ENCODE measurements at regions not wholly inside any gene's neighbourhood (a gene's known extent, or its start where the extent isn't known, plus 50 kb on each side); places are given as distances from the start of the nearest gene placed in this dataset.
A peak's percentile ranks its signal among the peaks of the same experiment; 100 is the strongest.

DNA sequence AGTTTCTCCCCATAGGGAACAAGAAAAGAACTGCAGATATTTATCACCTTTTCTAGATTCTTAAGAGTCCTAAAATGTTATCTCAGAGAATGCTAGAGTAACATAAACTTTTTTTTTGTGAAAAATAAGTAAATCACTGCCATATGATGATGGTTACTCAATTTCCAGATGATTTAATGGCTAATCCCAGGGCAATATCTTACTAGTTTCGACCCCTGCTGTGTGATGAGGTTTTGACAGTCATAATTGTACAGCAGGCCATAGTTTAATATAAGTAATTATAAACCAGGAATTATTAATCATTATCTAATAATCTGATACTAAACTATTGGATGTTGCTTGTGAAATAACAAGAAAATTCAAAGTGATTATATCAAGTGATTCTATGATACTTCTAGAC lies 210.6 kb downstream of the HLX start:
- TF ChIP-seq, protein P1, sequence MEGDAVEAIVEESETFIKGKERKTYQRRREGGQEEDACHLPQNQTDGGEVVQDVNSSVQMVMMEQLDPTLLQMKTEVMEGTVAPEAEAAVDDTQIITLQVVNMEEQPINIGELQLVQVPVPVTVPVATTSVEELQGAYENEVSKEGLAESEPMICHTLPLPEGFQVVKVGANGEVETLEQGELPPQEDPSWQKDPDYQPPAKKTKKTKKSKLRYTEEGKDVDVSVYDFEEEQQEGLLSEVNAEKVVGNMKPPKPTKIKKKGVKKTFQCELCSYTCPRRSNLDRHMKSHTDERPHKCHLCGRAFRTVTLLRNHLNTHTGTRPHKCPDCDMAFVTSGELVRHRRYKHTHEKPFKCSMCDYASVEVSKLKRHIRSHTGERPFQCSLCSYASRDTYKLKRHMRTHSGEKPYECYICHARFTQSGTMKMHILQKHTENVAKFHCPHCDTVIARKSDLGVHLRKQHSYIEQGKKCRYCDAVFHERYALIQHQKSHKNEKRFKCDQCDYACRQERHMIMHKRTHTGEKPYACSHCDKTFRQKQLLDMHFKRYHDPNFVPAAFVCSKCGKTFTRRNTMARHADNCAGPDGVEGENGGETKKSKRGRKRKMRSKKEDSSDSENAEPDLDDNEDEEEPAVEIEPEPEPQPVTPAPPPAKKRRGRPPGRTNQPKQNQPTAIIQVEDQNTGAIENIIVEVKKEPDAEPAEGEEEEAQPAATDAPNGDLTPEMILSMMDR (IDR thresholded peaks at IDR 0.05; ENCODE audit: low read depth, low read length), result no peak
- POLR2A ChIA-PET, result interaction anchor here (1.0 kb wide), 1 partner anchor 8 kb away, joined by 4 read pairs; no protein-coding TSS in a partner anchor
- peaks cover 3% of the 10 kb centered on the region; the same call in 1 of the 2 replicates for H3K9me3 ChIP-seq (ENCODE audit: control insufficient read depth, insufficient read depth, low read length)
- H3K4me3 ChIP-seq (ENCODE audit: low read depth, low read length), result no peak overlapping the region
- CTCF ChIA-PET, result no interaction called here
- no peak overlapping the region for H3K27ac ChIP-seq (ENCODE audit: low read depth, low read length)
- H3K27me3 ChIP-seq (ENCODE audit: control insufficient read depth, insufficient read depth, low read length), result no peaks in the 10 kb centered on the region
- no peak for DNase-seq (ENCODE audit: low read depth, low spot score)

DNA sequence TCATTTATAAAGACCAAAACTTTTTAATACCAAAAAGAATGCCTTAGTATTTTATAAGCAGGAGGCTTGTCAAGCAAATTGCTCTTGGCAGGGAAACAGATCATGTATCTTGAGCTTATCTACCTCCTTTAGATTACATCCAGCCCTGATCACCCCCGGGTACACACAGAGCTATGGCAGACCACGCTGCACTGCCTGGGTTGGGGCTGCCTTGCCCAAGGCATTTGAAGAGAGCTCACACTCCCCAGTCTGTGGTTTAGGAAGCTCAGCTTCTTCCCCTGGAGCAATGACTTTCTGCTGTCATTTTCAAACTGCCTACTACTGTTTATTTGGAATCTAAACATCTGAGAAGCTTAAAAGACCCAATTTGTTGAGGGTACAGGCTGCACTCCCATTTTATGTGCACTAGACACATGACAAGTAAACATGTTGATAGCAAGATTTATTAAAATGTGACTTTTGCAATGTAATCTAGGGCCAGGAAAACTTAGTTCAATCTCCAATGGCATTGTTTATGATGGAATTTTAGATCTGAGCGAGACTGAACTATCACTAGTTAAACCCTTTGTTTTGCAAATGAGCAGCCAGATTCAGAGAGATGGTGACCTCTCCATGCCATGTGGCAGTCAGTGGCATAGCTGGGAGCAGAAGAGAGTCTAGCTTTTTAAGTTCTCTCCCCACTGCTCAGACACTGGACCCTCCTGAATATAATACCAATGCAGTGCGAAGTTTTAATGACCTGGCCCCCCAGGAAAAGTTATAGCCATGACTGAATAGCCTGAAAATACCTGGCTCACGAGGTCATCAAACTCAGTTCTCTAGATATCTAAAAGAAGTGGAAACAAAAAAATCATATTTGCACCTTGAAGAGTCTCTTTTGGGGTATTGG lies 214.9 kb downstream of the HLX start:
- DNase-seq (ENCODE audit: low read depth, low spot score), result no peak
- TF ChIP-seq, protein P1 (IDR thresholded peaks at IDR 0.05; ENCODE audit: low read depth, low read length), result no peak
- ChIA-PET POLR2A (no interaction called here), CTCF (interaction anchor here (1.1 to 1.3 kb wide), 2 partner anchors 21 to 219 kb away, joined by 3 read pairs; no protein-coding TSS in a partner anchor)
- Histone ChIP-seq H3K9me3 (ENCODE audit: control insufficient read depth, insufficient read depth, low read length) (peaks cover 7% of the 10 kb centered on the region), H3K27ac (ENCODE audit: low read depth, low read length) (no peak overlapping the region), H3K27me3 (ENCODE audit: control insufficient read depth, insufficient read depth, low read length) (no peaks in the 10 kb centered on the region), H3K4me3 (ENCODE audit: low read depth, low read length) (no peak overlapping the region)

DNA sequence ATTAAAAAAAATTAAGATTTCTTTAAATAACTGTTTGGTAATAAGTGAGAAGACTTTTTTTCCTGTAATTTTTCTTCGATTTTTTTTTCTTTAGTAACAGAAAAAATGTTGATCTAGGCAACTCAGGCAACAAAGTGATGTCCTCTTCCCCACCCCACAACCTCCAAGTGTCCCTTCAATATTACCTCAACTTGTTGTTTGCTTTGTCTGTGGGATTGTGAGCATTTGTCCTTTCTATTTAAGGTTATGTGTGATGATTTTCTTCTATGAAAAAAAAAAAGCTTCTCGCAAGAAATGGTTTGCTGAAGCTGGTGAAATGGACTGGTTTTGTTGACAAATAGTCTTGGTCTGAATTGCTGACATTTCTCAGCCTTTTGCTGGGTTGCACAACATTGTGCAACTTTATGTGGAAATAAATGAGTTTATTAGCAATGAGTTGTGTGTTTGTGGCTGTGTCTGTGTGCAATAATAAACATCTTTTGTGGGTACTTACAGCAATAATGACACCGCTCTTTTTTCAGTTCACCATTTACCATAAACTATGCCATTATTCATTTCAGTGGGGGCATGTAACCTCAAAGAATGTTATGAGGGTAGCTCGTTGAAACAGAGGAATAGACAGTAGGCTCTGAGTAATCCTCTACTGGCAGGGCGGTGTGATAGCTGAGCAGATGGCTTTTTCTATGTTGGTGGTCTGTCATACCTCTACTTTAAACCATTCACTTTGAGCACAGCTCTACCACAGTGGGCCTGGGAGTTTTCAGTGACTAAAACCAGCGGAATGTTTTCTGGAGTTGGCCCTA lies 218.4 kb downstream of the HLX start:
- Histone ChIP-seq H3K27me3 (ENCODE audit: control insufficient read depth, insufficient read depth, low read length) (no peaks in the 10 kb centered on the region), H3K9me3 (ENCODE audit: control insufficient read depth, insufficient read depth, low read length) (peaks cover 5% of the 10 kb centered on the region; the same call in 1 of the 2 replicates), H3K4me3 (ENCODE audit: low read depth, low read length) (no peak overlapping the region), H3K27ac (ENCODE audit: low read depth, low read length) (peak overlapping the region; percentile 78)
- POLR2A ChIA-PET, result interaction anchor here (0.6 to 1.6 kb wide), 5 partner anchors 9 to 218 kb away, joined by 3 to 6 read pairs (median 4); partner anchors contain the start of gene HLX
- CTCF ChIA-PET, result interaction anchor here (1.0 to 1.8 kb wide), 5 partner anchors 10 to 294 kb away, joined by 3 to 7 read pairs (median 4); partner anchors contain the start of gene HLX
- TF ChIP-seq, protein P1 (IDR thresholded peaks at IDR 0.05; ENCODE audit: low read depth, low read length), result no peak
- DNase-seq (ENCODE audit: low read depth, low spot score), result peak; percentile 66

DNA sequence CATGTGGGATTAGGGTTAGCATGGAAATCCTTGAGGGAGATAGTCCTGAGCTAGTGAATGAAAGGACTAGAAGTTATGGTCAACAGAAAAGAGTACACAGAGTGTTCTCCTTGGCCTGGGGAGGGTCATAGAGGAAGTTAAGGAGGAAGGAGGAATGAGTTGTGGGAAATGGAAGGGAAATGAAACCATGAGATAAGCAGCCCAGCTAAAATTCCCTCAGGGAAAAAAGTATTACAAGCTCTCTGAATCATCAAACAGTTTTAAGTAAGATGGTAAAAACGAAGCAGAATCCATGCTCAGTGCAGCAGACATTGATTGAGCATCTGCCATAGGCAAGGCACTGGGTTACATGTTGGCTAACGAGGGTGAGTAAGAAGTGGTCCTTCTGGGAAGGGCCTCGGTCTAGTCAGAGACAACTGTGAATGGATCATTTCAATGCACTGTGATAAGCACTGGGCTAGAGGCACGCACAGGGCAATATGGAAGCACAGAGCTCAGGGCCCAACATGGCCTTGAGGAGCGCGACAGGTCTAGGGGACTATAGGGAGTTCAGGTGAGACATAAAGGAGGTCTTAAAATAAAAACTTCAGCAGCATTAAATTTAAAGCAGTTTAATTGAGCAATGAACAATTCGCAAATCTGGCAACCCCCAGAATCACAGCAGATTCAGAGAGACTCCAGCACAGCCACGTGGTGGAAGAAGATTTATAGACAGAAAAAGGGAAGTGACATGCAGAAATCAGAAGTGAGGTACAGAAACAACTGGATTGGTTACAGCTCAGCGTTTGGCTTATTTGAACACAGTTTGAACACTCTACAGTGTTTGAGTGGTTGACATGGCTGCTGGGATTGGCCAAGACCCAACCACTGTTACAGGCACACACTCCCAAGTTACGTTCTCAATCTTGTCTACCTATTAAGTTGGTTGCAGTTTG lies 219.5 kb downstream of the HLX start:
- Histone ChIP-seq H3K27me3 (ENCODE audit: control insufficient read depth, insufficient read depth, low read length) (no peaks in the 10 kb centered on the region), H3K27ac (ENCODE audit: low read depth, low read length) (peak overlapping the region; percentile 78), H3K9me3 (ENCODE audit: control insufficient read depth, insufficient read depth, low read length) (peaks cover 5% of the 10 kb centered on the region; the same call in 1 of the 2 replicates), H3K4me3 (ENCODE audit: low read depth, low read length) (no peak overlapping the region)
- CTCF ChIA-PET, result interaction anchor here (0.5 to 1.8 kb wide), 6 partner anchors 11 to 1053 kb away, joined by 3 to 7 read pairs (median 4); partner anchors contain the start of gene HLX
- no peak for DNase-seq (ENCODE audit: low read depth, low spot score)
- TF ChIP-seq, protein P1 (IDR thresholded peaks at IDR 0.05; ENCODE audit: low read depth, low read length), result no peak
- POLR2A ChIA-PET, result interaction anchor here (1.0 to 1.6 kb wide), 4 partner anchors 10 to 220 kb away, joined by 3 to 6 read pairs (median 4); partner anchors contain the start of gene HLX

Data from AG04450 (cell line).